Mesenchymal stem cell (in vitro differentiated cells and primary cell): ENCODE measurements at regions not wholly inside any gene's neighbourhood (a gene's known extent, or its start where the extent isn't known, plus 50 kb on each side); places are given as distances from the start of the nearest gene placed in this dataset.
"Not testable (repeated sequence)": the region's sequence is repeated elsewhere in the genome, so short reads cannot be mapped to it uniquely, and the experiment has no call there.

Source experiments
- DNase-seq: peaks from one replicate; pipeline ENCODE4 v3.0.0-alpha.2; 2013
- H2AFZ ChIP-seq: one replicate; pipeline ENCODE4 v1.6.1; 2013; ENCODE audit warnings: low read depth, mild to moderate bottlenecking, control low read depth, inconsistent platforms, low read length, moderate library complexity
- H2AK5ac ChIP-seq: 2 replicates; pipeline ENCODE4 v1.6.1; 2013; ENCODE audit warnings: low read length, moderate library complexity, mild to moderate bottlenecking, inconsistent platforms; ENCODE audit not compliant: severe bottlenecking
- H2BK120ac ChIP-seq: one replicate; pipeline ENCODE4 v1.6.1; 2013; ENCODE audit warnings: low read depth, mild to moderate bottlenecking, inconsistent platforms, low read length, moderate library complexity
- H2BK12ac ChIP-seq, 2 experiments: one replicate each; pipeline ENCODE4 v1.6.1; 2013; ENCODE audit warnings: inconsistent platforms in 2 of 2, low read length in 2 of 2, mild to moderate bottlenecking in 2 of 2, moderate library complexity in 2 of 2, control low read depth in 1 of 2
- H2BK15ac ChIP-seq: one replicate; pipeline ENCODE4 v1.6.1; 2013; ENCODE audit warnings: mild to moderate bottlenecking, low read depth, inconsistent platforms; ENCODE audit not compliant: poor library complexity, severe bottlenecking
- H2BK5ac ChIP-seq: 2 replicates; pipeline ENCODE4 v1.6.1; 2013; ENCODE audit warnings: low read depth, mild to moderate bottlenecking, low read length, control low read depth, inconsistent platforms; ENCODE audit not compliant: poor library complexity, severe bottlenecking
- H3K14ac ChIP-seq, 2 experiments: one replicate each; pipeline ENCODE4 v1.6.1; 2013; ENCODE audit warnings: inconsistent platforms in 2 of 2, low read length in 2 of 2, control low read depth in 1 of 2, mild to moderate bottlenecking in 1 of 2, moderate library complexity in 1 of 2
- H3K18ac ChIP-seq, 2 experiments: one replicate each; pipeline ENCODE4 v1.6.1; 2013; ENCODE audit warnings: inconsistent platforms in 2 of 2, low read length in 2 of 2, control low read depth in 1 of 2, low read depth in 1 of 2, mild to moderate bottlenecking in 1 of 2
- H3K23ac ChIP-seq, 2 experiments: one replicate each; pipeline ENCODE4 v1.6.1; 2013; ENCODE audit warnings: inconsistent platforms in 2 of 2, low read length in 2 of 2, mild to moderate bottlenecking in 2 of 2, moderate library complexity in 2 of 2, control low read depth in 1 of 2
- H3K27ac ChIP-seq: 2 replicates; pipeline ENCODE4 v1.5.1; 2013; ENCODE audit warnings: mild to moderate bottlenecking, moderate library complexity, low read length, control low read depth, inconsistent platforms; ENCODE audit not compliant: poor library complexity, severe bottlenecking
- H3K27me3 ChIP-seq, 2 experiments: 2 replicates each; pipeline versions ENCODE4 v1.6.1 to v1.7.0; 2013; ENCODE audit warnings: low read length in 2 of 2, mild to moderate bottlenecking in 2 of 2, moderate library complexity in 2 of 2, control low read depth in 1 of 2, inconsistent platforms in 1 of 2; ENCODE audit not compliant: control insufficient read depth in 1 of 2, insufficient read depth in 1 of 2
- H3K36me3 ChIP-seq, 2 experiments: 2 replicates each; pipeline versions ENCODE4 v1.6.1 to v1.7.0; 2013; ENCODE audit warnings: low read length in 2 of 2, control low read depth in 1 of 2, inconsistent platforms in 1 of 2, low read depth in 1 of 2, mild to moderate bottlenecking in 1 of 2; ENCODE audit not compliant: insufficient read depth in 2 of 2, control insufficient read depth in 1 of 2
- H3K4ac ChIP-seq, 2 experiments: one replicate each; pipeline ENCODE4 v1.6.1; 2013; ENCODE audit warnings: inconsistent platforms in 2 of 2, low read length in 2 of 2, mild to moderate bottlenecking in 2 of 2, moderate library complexity in 2 of 2, control low read depth in 1 of 2, low read depth in 1 of 2
- H3K4me1 ChIP-seq: 2 replicates; pipeline ENCODE4 v1.6.1; 2013; ENCODE audit warnings: low read depth, low read length, control low read depth; ENCODE audit not compliant: control insufficient read depth, insufficient read depth
- H3K4me2 ChIP-seq: 2 replicates; pipeline ENCODE4 v1.6.1; 2013; ENCODE audit warnings: low read length, mild to moderate bottlenecking, inconsistent platforms; ENCODE audit not compliant: poor library complexity, severe bottlenecking
- H3K4me3 ChIP-seq, 2 experiments: 2 replicates each; pipeline versions ENCODE4 v1.5.1 to v1.7.0; 2013; ENCODE audit warnings: low read length in 2 of 2, mild to moderate bottlenecking in 2 of 2, control low read depth in 1 of 2, low read depth in 1 of 2; ENCODE audit not compliant: insufficient read depth in 1 of 2
- H3K79me1 ChIP-seq: replicated peaks from 2 replicates; pipeline ENCODE4 v1.6.1; 2013; ENCODE audit warnings: mild to moderate bottlenecking, control low read depth, low read length, inconsistent platforms; ENCODE audit not compliant: poor library complexity, severe bottlenecking
- H3K9ac ChIP-seq: 2 replicates; pipeline ENCODE4 v1.7.0; 2013; ENCODE audit warnings: mild to moderate bottlenecking, low read length, moderate library complexity
- H3K9me3 ChIP-seq: 2 replicates; pipeline ENCODE4 v1.7.0; 2013; ENCODE audit warnings: mild to moderate bottlenecking, low read length; ENCODE audit not compliant: control insufficient read depth
- H4K8ac ChIP-seq: one replicate; pipeline ENCODE4 v1.6.1; 2013; ENCODE audit warnings: inconsistent platforms, mild to moderate bottlenecking, low read length, moderate library complexity
- H4K91ac ChIP-seq: one replicate; pipeline ENCODE4 v1.6.1; 2013; ENCODE audit warnings: mild to moderate bottlenecking, low read length, inconsistent platforms
- WGBS: methylation state at CpG from one replicate; pipeline ENCODE4 v1.1.7; 2013; ENCODE audit warnings: mixed read lengths; 5-methylcytosine and 5-hydroxymethylcytosine counted together

- not testable (repeated sequence) for H3K27ac ChIP-seq, H3K36me3 ChIP-seq, H2BK12ac ChIP-seq, H3K14ac ChIP-seq, H2BK120ac ChIP-seq, H3K4ac ChIP-seq, H2BK15ac ChIP-seq, H3K9ac ChIP-seq, H3K23ac ChIP-seq, H3K4me2 ChIP-seq, H3K4me3 ChIP-seq, H4K8ac ChIP-seq, H3K18ac ChIP-seq, H4K91ac ChIP-seq, H3K27me3 ChIP-seq, H2AFZ ChIP-seq, H3K79me1 ChIP-seq, H2BK5ac ChIP-seq, DNase-seq, H2AK5ac ChIP-seq, H3K4me1 ChIP-seq
- 56% methylated on average over 6 of the region's 8 CpGs for WGBS
- H3K9me3 ChIP-seq = peaks cover 26% of the 10 kb centered on the region
Observed at GRCh38 chr21:9949510-9950289, 571.7 kb upstream of the TPTE start.

- not testable (repeated sequence) for H3K4me1 ChIP-seq, DNase-seq, H3K14ac ChIP-seq, H3K4me2 ChIP-seq, H2AK5ac ChIP-seq, H4K91ac ChIP-seq, H2AFZ ChIP-seq, H3K4me3 ChIP-seq, H2BK15ac ChIP-seq, H3K23ac ChIP-seq, H4K8ac ChIP-seq, H3K9ac ChIP-seq, H2BK5ac ChIP-seq, H3K4ac ChIP-seq, H3K79me1 ChIP-seq, H2BK12ac ChIP-seq, H3K18ac ChIP-seq, H3K36me3 ChIP-seq, H3K27ac ChIP-seq, H2BK120ac ChIP-seq, H3K27me3 ChIP-seq
- 0% methylated on average over 1 of the region's 2 CpGs for WGBS
- H3K9me3 ChIP-seq = peaks cover 20% of the 10 kb centered on the region
Observed at GRCh38 chr21:9950363-9950762, 571.0 kb upstream of the TPTE start.

- not testable (repeated sequence) for H3K36me3 ChIP-seq, H3K9ac ChIP-seq, H4K8ac ChIP-seq, H2AK5ac ChIP-seq, H3K4me3 ChIP-seq, H2BK5ac ChIP-seq, H3K27me3 ChIP-seq, H2BK15ac ChIP-seq, H3K4me2 ChIP-seq, H2BK120ac ChIP-seq, H3K9me3 ChIP-seq, H3K14ac ChIP-seq, H4K91ac ChIP-seq, H2AFZ ChIP-seq, H3K18ac ChIP-seq, H3K4ac ChIP-seq, H3K79me1 ChIP-seq, DNase-seq, H3K23ac ChIP-seq, H3K27ac ChIP-seq, H2BK12ac ChIP-seq, H3K4me1 ChIP-seq
Observed at GRCh38 chr21:9958791-9959190, 562.6 kb upstream of the TPTE start.

GRCh38 chr21:9959220-9959964 lies 562.0 kb upstream of the TPTE start:
- not testable (repeated sequence) for H3K14ac ChIP-seq, H3K4me1 ChIP-seq, H4K91ac ChIP-seq, H3K4ac ChIP-seq, H3K23ac ChIP-seq, H4K8ac ChIP-seq, H3K9ac ChIP-seq, H3K79me1 ChIP-seq, H3K4me3 ChIP-seq, DNase-seq, H2BK12ac ChIP-seq, H3K4me2 ChIP-seq, H2BK5ac ChIP-seq, H3K18ac ChIP-seq, H2BK15ac ChIP-seq, H2AK5ac ChIP-seq, H2AFZ ChIP-seq, H3K27ac ChIP-seq, H2BK120ac ChIP-seq, H3K36me3 ChIP-seq, H3K27me3 ChIP-seq
- WGBS = no CpG with 5 or more reads among the region's 4 CpGs
- peaks cover 11% of the 10 kb centered on the region for H3K9me3 ChIP-seq
